HepG2 (cell line): ENCODE measurements at regions not wholly inside any gene's neighbourhood (a gene's known extent, or its start where the extent isn't known, plus 50 kb on each side); places are given as distances from the start of the nearest gene placed in this dataset.

Source experiments
- ARID3A ChIP-seq: IDR thresholded peaks from 2 replicates; pipeline ENCODE4 v1.6.1; 2012; ENCODE audit warnings: low read depth, low read length, improper control_type of control experiment
- CBX5 ChIP-seq: sonication (generic); formaldehyde crosslinking; IDR thresholded peaks from 2 replicates; pipeline ENCODE4 v1.4.0; 2020; ENCODE audit warnings: missing genetic modification reagents, borderline replicate concordance
- HMGXB4 ChIP-seq, 2 experiments: sonication (generic) in 1 of 2; formaldehyde crosslinking in 1 of 2; IDR thresholded peaks; 2 replicates each; pipeline versions ENCODE4 v1.4.0 to v1.6.1; 2018 to 2020; ENCODE audit warnings: missing genetic modification reagents in 2 of 2, borderline replicate concordance in 1 of 2, low read depth in 1 of 2, mild to moderate bottlenecking in 1 of 2, missing biosample characterization in 1 of 2
- HOXA3 ChIP-seq: sonication (generic); formaldehyde crosslinking; IDR thresholded peaks from 2 replicates; pipeline ENCODE4 v1.5.0; 2020; ENCODE audit warnings: missing genetic modification reagents
- PAX8 ChIP-seq: sonication (generic); formaldehyde crosslinking; IDR thresholded peaks from 2 replicates; pipeline ENCODE4 v1.8.0; 2022; ENCODE audit warnings: mild to moderate bottlenecking, missing genetic modification reagents, borderline replicate concordance
- PITX1 ChIP-seq: sonication (generic); formaldehyde crosslinking; IDR thresholded peaks from 2 replicates; pipeline ENCODE4 v1.5.1; 2020; ENCODE audit warnings: mild to moderate bottlenecking, missing genetic modification reagents
- ZNF558 ChIP-seq: sonication (generic); formaldehyde crosslinking; IDR thresholded peaks from 2 replicates; pipeline ENCODE4 v1.9.0; 2022; ENCODE audit warnings: mild to moderate bottlenecking, missing genetic modification reagents, borderline replicate concordance
- ZNF687 ChIP-seq: sonication (generic); formaldehyde crosslinking; IDR thresholded peaks from 2 replicates; pipeline ENCODE4 v1.5.1; 2020; ENCODE audit warnings: mild to moderate bottlenecking, missing genetic modification reagents, moderate library complexity

GRCh38 chr13:73913751-73914518 lies 220.3 kb downstream of the KLF12 start (continued):
- TF ChIP-seq ARID3A (no peak), ZNF558 (CRISPR knock-in tag) (no peak), HOXA3 (CRISPR knock-in tag) (no peak), HMGXB4 (CRISPR knock-in tag; IDR thresholded peaks at IDR 0.05; ENCODE audit: borderline replicate concordance in 1 of 2, low read depth in 1 of 2) (no peak), CBX5 (CRISPR knock-in tag) (no peak), PAX8 (no peak), PITX1 (CRISPR knock-in tag) (no peak), ZNF687 (CRISPR knock-in tag) (no peak)
